ENCODE measurements at regions not wholly inside any gene's neighbourhood (a gene's known extent, or its start where the extent isn't known, plus 50 kb on each side); places are given as distances from the start of the nearest gene placed in this dataset.

DNA sequence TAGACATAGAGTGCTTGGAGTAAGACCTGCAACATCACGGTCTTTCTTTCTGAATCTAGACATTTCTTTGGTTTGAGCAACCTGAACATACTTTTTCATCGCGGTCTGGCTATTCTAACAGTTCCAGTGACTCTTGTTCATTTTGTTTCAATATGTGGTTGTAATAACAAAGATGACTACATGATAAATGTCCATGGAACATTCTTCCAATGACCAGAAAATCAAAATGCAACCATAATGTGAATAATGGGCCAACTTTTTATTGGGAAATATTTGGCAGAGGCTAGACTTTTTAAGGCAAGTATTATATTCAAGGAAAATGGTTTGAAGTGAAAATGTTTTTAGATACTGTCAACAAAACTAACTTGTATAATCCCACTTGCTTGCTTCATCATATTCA is 282.5 kb downstream of the INHBA start:
- H3K4me3 ChIP-seq, result no peak overlapping the region
- intact Hi-C loops (cut with DNase I; ENCODE audit: low total_unique reads), result no loop called here
- no peak for DNase-seq
- no peaks in the 10 kb centered on the region for H3K9me3 ChIP-seq
- H3K27me3 ChIP-seq (replicated peaks in 1 of 7), result no peaks in the 10 kb centered on the region
- 87 to 95% (median 93%) methylated on average over 3 of the region's 3 CpGs for WGBS, 5 donors
- no peaks in the 10 kb centered on the region for H3K4me1 ChIP-seq
- H3K27ac ChIP-seq, result no peak overlapping the region
- no peaks in the 10 kb centered on the region for H3K36me3 ChIP-seq
- TF ChIP-seq POLR2A (IDR thresholded peaks at IDR 0.05) (no peak), POLR2AphosphoS5 (IDR thresholded peaks at IDR 0.05) (no peak)
- TF ChIP-seq, protein P1, sequence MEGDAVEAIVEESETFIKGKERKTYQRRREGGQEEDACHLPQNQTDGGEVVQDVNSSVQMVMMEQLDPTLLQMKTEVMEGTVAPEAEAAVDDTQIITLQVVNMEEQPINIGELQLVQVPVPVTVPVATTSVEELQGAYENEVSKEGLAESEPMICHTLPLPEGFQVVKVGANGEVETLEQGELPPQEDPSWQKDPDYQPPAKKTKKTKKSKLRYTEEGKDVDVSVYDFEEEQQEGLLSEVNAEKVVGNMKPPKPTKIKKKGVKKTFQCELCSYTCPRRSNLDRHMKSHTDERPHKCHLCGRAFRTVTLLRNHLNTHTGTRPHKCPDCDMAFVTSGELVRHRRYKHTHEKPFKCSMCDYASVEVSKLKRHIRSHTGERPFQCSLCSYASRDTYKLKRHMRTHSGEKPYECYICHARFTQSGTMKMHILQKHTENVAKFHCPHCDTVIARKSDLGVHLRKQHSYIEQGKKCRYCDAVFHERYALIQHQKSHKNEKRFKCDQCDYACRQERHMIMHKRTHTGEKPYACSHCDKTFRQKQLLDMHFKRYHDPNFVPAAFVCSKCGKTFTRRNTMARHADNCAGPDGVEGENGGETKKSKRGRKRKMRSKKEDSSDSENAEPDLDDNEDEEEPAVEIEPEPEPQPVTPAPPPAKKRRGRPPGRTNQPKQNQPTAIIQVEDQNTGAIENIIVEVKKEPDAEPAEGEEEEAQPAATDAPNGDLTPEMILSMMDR (IDR thresholded peaks at IDR 0.05 in 8 of 11, conservative IDR thresholded peaks at IDR 0.05 in 3 of 11), result no peak

DNA sequence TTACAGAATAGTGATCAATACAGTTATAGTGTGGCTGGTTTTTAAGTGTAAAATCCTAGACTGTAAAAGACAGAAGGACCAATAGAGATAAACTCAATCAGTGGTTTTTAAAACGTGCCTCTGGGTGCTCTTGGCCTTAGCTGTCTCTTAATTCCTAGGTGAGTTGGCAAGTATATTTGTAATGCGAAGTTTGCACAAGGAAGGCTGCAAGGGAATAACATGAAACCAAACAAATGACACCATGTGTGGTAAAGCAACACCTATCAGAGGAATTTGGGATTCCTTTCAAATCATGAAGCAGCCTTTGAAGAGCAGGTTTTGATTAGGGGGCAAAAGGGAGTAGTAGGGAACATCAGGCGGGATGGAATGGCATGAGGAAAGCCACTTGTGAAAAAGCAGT is 284.6 kb downstream of the INHBA start:
- Histone ChIP-seq H3K27ac (no peak overlapping the region), H3K4me3 (no peak overlapping the region), H3K27me3 (replicated peaks in 1 of 7) (no peaks in the 10 kb centered on the region), H3K36me3 (no peaks in the 10 kb centered on the region), H3K4me1 (no peaks in the 10 kb centered on the region), H3K9me3 (peaks cover 0 to 9% (median 5%) of the 10 kb centered on the region in 8 donors)
- intact Hi-C loops (cut with DNase I; ENCODE audit: low total_unique reads), result no loop called here
- TF ChIP-seq POLR2A (IDR thresholded peaks at IDR 0.05) (no peak), POLR2AphosphoS5 (IDR thresholded peaks at IDR 0.05) (no peak)
- TF ChIP-seq, protein P1 (IDR thresholded peaks at IDR 0.05 in 8 of 11, conservative IDR thresholded peaks at IDR 0.05 in 3 of 11), result no peak
- 69 to 81% (median 75%) methylated on average over 3 of the region's 3 CpGs for WGBS, 5 donors
- DNase-seq, result no peak

DNA sequence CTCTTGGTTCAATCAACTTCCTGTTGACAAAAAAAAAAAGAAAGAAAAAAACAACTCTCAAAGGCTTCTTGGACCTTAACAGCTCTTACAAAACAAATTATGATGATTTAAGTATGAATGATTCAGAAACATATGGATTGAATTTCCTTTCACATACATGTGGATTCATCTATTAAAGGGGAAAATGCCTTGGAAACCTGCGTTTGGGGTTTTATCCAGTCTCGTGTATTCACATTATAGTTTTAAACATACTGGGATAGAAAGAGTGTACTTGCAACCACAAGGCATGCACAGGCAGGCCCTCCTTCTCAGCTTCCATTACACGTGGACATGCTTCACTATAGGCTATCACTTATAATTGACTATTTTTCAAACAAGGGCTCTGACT is 286.7 kb downstream of the INHBA start:
- no peak overlapping the region for H3K27ac ChIP-seq
- 85 to 93% (median 91%) methylated on average over 3 of the region's 3 CpGs for WGBS, 5 donors
- H3K9me3 ChIP-seq, result peaks cover 0 to 10% (median 7%) of the 10 kb centered on the region in 8 donors
- intact Hi-C loops (cut with DNase I; ENCODE audit: low total_unique reads), result no loop called here
- no peak for DNase-seq
- no peak overlapping the region for H3K4me3 ChIP-seq
- no peaks in the 10 kb centered on the region for H3K4me1 ChIP-seq
- H3K27me3 ChIP-seq (replicated peaks in 1 of 7), result no peaks in the 10 kb centered on the region
- no peaks in the 10 kb centered on the region for H3K36me3 ChIP-seq
- TF ChIP-seq, protein P1 (IDR thresholded peaks at IDR 0.05 in 8 of 11, conservative IDR thresholded peaks at IDR 0.05 in 3 of 11), result no peak
- TF ChIP-seq POLR2AphosphoS5 (IDR thresholded peaks at IDR 0.05) (no peak), POLR2A (IDR thresholded peaks at IDR 0.05) (no peak)

DNA sequence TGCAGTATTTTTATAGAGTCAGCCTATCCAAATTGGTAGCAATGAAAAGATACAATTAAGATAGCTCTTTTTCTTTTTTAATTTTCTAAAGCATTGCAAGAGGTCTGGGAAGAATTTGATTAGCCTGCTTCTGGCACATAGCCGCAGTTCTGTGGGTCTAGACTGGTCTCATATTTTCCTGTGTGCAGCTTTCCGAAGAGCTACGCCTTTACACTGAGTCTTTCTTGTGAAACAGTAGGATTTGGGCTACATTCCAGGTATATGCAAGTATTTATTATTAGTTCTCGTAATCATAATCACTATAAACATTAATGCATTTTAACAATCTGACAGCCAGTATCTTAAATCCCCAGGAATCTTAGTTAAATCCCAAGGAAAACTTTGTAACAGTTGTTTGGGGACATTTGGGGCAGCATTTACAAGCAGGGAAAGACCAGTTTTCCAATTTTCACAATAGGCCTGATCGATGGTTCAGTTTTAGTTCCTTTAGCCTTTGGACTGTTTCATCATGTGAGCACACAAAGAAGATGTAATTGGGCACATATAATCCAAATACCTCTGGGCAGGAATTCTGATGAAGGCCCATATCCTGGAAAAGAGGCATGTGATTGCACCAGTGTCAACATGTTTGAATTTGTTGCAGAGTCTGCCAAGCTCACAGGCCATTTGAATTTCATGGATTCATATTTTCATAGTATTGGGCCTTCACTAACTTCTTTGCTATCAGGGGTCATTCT is 287.3 kb downstream of the INHBA start:
- Histone ChIP-seq H3K9me3 (peaks cover 0 to 10% (median 7%) of the 10 kb centered on the region in 8 donors), H3K36me3 (no peaks in the 10 kb centered on the region), H3K4me1 (no peaks in the 10 kb centered on the region), H3K4me3 (no peak overlapping the region), H3K27ac (no peak overlapping the region), H3K27me3 (replicated peaks in 1 of 7) (no peaks in the 10 kb centered on the region)
- TF ChIP-seq, protein P1 (IDR thresholded peaks at IDR 0.05 in 8 of 11, conservative IDR thresholded peaks at IDR 0.05 in 3 of 11), result no peak
- no peak for TF ChIP-seq POLR2AphosphoS5 (IDR thresholded peaks at IDR 0.05)
- TF ChIP-seq POLR2A (IDR thresholded peaks at IDR 0.05), result no peak
- DNase-seq, result no peak
- WGBS, 5 donors, result 86 to 94% (median 89%) methylated on average over 5 of the region's 5 CpGs
- intact Hi-C loops (cut with DNase I; ENCODE audit: low total_unique reads), result no loop called here
